ENCODE measurements at regions not wholly inside any gene's neighbourhood (a gene's known extent, or its start where the extent isn't known, plus 50 kb on each side); places are given as distances from the start of the nearest gene placed in this dataset.
"Not testable (repeated sequence)": the region's sequence is repeated elsewhere in the genome, so short reads cannot be mapped to it uniquely, and the experiment has no call there.

DNA sequence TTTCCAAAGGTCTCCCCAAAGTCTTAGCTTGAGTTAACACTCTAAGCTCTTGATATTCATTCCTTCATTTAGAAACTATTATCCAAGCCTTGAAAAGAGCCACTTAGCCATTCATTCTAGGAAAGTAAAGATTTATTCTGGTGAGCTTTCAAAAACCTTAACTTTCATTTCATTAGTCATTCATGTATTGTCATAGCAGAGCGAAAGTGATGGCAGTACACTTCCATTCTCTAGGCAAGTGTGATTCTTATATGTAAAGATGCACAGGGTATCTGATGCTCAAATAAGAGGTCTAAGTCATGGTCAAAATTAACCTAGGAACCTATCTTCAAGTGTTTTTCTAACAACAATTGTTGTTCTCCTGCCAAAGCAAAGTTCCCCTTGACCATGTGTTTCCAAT lies 553.0 kb upstream of the FANCL start:
- no peak for DNase-seq (ENCODE audit: low spot score)
- in situ Hi-C loops (cut with HindIII; ENCODE audit: low sequenced_read_pairs), result no loop called here

DNA sequence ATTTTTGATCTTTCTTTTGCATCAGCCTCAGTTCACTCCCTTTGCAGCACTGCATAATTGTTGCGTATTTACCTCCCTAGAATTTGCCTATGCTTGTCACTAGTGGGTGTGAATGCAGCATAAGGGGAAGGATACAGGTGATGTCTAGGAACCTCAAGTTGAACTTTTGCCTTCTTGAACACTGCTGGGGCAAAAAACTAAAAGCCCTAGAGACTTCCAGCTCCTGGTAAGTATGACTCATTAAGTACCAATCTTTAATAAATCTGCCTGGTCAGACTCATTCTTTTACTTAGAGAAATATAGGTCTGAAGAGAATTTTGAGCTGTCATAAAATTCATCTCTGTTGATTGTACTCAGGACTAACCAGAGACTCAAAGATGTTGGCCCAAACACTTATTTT lies 547.3 kb upstream of the FANCL start:
- DNase-seq (ENCODE audit: low spot score), result no peak

DNA sequence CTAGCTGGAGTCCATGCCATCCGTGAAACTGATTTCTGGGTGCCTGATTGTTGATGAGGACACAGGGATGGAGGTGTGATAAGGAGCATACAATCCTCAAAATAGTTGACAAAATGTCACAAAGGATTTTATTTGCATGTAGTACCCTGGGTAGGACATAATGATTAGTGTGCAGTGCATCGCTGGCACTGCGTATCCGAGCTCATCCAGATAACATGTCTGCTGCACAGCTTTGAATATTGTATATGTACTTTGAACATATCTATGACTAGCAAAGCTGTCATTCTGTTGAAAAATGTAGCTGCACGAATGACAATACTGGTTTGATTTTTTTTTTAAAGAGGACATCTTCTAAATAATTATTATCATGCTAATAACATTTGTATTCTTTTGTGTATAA lies 529.7 kb upstream of the FANCL start:
- DNase-seq (ENCODE audit: low spot score), result no peak
- in situ Hi-C loops (cut with HindIII; ENCODE audit: low sequenced_read_pairs), result no loop called here

More for the DNA sequence above, 547.3 kb upstream of the FANCL start:
- in situ Hi-C loops (cut with HindIII; ENCODE audit: low sequenced_read_pairs), result no loop called here

DNA sequence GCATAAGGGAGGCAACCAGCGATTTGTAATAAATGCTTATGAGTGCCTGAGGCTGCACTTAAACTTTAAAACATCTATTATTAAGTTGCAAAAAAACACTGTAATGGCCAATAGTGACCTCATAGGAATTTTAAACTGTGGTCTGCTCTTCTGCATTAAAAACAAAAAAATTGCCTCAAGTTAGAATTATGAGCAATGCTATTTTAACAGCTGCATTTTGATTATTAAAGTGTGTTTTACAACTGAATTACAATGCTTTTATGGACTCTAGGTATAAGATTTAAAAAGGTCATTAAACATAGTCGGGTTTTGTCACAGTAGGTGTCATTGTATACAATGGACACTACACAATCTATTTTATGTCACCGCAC lies 528.7 kb upstream of the FANCL start:
- no peak for DNase-seq (ENCODE audit: low spot score)
- in situ Hi-C loops (cut with HindIII; ENCODE audit: low sequenced_read_pairs), result no loop called here

DNA sequence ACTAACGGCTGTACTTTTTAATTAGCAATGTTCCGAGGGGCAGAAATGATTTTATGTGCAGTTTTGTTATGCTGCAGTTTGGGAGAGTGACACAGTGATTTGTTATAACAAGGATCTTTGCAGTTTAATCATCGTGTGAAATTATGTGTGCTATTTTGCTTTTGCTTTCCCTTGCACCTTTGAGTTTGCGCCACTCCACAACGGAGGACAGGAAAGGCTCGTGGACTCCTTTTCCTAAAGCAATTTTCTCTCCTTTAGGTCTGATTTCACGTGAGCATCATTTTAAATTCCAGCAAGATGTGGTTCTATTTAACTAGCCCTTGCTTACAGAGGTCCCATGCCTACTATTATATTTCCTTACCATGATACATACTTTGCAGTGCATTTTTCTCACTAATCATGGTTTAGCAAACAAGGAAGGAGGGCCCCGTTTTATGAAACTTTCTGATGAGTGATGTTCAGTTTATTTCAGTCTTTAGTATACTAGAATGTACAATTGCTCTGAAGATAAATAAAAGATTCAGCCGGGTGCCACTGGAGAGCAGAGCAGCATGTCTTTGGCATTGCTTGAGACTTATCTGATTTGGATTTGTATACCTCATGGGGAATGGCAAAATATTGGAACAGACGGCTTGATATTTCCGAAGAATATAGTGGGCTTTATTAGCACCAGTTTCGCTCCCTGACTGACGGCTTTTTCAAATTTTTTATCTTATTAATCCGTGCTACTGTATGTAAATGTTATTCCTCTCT lies 528.2 kb upstream of the FANCL start:
- DNase-seq (ENCODE audit: low spot score), result no peak
- in situ Hi-C loops (cut with HindIII; ENCODE audit: low sequenced_read_pairs), result no loop called here

DNA sequence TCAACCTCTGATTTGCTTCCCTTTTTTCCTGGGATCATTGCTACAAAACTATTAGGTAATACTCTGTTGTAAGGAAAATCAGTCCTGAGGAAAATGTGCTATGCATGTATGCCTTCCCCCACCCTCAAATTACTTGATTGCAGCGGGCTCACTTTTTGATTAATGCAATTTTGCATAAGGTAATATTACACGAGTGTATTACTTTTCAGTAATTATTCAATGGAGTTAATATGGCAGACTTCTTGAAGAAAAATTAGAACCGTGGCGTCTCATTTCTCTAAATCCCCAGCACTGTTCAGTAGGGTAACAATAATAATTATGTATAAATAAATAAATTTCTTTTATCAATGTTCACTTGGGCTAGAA lies 527.6 kb upstream of the FANCL start:
- in situ Hi-C loops (cut with HindIII; ENCODE audit: low sequenced_read_pairs), result no loop called here
- no peak for DNase-seq (ENCODE audit: low spot score)

DNA sequence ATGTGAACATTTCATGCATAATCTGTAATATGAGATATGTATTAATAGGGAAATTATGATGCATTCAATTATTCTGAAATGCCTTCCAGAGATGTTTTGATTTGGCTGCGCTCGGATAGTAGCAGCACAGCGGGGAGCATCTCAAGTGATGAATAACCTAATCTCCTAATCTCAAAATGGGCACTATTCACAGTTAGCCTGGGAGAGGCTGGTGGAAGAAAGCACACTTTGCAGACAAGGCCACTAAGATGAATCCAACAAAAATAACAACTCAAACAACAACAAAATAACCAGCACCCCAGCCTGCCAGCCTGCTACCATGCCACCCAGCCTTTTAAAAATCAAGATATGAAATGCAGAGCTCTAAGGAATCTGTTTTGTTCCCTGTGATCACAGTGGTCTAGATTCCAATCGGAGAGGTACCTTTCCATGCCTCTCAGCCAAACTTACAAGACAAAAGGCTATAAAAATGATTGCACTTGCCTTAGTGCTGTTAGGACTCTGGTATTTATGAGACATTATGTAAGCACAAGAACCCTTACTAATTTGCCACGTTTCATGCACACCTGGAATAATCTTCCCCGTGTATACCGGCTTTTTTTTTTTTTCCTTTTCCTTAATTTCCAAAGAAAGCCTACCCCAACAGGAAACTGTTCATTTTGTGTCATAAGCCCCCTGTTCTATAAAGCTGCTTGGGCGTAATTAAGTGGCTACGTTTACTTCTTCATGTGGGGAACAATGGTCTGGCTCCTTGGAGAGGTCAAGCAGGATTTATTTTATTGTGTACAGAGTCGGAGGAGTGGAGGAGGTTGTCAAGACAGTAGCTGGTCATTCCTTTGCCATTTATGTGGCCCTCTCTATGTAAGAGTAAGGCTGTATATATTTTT lies 526.9 kb upstream of the FANCL start:
- DNase-seq (ENCODE audit: low spot score), result no peak
- in situ Hi-C loops (cut with HindIII; ENCODE audit: low sequenced_read_pairs), result no loop called here

DNA sequence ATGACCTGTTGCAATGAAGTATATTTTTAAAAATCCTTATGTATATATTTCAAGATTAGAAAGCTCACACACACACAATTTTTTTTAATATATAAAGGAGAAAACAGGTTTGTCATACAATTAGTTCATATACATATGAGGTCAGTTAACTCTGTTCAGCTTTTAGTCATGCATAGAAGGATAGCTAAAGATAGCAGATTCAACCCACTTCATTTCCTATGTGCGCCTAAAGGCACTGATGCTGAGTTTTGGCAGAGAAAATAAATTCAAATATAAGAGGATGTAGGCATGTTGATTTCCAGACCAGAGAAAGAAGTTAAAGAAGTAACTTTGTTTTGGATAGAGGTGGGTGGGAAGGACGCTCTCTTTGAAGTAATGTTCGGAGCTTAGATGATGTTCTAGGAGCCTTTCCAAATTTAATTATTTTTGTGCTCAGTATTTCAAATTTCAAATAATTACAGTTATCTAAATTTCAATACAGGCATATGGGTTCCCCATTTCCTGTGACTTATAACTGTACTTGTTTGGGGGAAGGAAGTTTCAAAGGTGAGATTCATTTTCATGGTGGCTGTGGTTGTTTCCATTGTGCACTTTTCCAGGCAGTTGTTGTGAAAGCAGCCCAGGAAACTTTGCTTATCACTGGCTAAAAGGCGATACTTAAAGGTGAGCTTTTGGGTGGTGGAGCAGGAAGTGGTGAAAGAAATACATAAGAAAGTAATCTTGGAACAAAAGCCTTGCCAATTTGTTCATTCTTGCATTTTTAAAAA lies 523.4 kb upstream of the FANCL start:
- no peak for DNase-seq (ENCODE audit: low spot score)
- in situ Hi-C loops (cut with HindIII; ENCODE audit: low sequenced_read_pairs), result no loop called here

DNA sequence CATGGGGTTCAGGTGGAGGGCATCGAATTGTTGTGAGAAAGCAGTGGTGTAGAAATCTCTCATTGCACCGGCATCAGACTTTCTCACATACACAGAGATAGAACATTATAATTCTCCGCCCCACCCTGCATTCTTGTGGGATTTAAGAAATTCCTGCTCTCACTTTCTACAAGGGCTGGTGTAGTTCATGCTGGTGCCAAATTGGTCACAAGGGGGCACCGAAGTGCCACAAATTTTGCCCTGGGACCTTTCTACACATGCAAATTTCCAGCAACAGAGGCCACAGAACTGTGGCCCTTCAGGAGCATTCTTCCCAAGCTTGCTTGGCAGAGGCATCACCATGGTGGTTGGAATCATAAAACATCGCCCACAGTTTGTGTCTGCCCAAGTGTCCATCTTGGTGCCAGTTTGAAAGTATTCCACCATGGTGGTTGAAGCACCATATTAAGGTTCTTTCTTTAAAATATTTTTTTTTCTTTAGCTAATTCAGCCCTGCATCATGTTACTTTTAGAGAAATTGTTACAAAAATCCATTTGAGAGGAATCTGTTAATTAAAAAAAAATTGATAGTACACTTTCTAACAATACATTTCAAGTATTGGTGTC lies 521.2 kb upstream of the FANCL start:
- in situ Hi-C loops (cut with HindIII; ENCODE audit: low sequenced_read_pairs), result no loop called here
- peak; percentile 22 for DNase-seq (ENCODE audit: low spot score)

DNA sequence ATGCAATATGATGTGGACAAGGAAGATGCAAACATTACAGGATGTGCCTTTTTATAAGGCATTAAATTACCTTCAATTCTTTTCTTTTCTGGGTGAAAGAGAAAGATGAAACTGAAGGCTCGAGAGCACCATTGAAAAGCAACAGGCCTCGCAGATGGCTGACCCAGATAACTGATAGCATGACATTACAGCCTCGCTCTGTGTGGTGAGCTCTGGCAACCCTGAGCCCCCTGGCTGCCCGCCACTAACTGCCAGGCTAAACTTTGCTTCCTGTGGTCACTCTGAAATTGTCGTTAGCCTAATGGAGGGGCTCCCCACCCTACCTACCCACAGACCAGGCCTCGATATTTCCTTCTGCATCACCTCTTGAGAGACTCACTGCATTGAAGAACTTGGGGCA lies 516.8 kb upstream of the FANCL start:
- DNase-seq (ENCODE audit: low spot score), result no peak
- in situ Hi-C loops (cut with HindIII; ENCODE audit: low sequenced_read_pairs), result no loop called here

DNA sequence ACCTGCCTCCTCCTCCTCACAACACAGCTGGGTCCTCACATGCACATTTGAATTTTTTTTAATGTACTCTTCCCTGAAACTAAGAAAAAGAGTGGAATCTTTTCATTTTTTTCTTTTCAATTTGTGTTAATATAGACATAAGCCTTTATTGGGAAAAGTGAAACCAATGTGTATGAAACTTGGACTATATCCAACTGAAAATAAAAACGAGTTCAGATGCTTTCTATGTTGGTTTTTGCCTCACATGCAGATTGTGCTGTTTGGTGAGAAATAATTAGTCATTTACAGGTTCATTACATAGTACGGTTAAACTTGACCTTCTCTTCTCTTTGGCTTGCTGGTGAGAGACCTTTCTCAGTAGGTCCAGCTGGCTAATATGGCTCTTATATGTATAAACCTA lies 515.2 kb upstream of the FANCL start:
- DNase-seq (ENCODE audit: low spot score), result no peak
- in situ Hi-C loops (cut with HindIII; ENCODE audit: low sequenced_read_pairs), result no loop called here

DNA sequence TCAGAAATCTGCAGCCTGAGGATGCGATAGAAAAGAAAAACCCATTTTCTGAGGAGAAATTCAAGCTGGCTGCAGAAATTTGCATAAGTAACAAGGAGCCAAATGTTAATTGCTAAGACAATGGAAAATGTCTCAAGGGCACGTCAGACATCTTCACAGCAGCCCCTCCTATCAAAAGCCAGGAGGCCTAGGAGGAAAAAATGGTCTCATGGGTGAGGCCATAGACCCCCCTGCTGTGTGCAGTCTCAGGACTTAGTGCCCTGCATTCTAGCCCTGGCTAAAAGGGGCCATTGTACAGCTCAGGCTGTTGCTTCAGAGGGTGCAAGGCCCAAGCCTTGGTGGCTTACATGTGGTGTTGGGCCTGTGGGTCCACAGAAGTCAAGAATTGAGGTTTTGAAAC lies 511.4 kb upstream of the FANCL start:
- in situ Hi-C loops (cut with HindIII; ENCODE audit: low sequenced_read_pairs); DNase-seq (ENCODE audit: low spot score): not testable (repeated sequence)

DNA sequence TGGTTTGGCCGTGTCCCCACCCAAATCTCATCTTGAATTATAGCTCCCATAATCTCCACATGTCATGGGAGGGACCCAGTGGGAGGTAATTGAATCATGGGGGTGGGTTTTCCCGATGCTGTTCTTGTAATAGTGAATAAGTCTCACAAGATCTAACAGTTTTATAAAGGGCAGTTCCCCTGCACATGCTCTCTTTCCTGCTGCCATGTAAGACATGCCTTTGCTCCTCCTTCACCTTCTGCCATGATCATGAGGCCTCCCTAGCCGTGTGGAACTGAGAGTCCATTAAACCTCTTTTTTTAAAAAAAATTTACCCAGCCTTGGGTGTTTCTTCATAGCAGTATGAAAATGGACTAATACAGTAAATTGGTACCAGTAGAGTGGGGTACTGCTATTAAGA lies 510.6 kb upstream of the FANCL start:
- in situ Hi-C loops (cut with HindIII; ENCODE audit: low sequenced_read_pairs); DNase-seq (ENCODE audit: low spot score): not testable (repeated sequence)

DNA sequence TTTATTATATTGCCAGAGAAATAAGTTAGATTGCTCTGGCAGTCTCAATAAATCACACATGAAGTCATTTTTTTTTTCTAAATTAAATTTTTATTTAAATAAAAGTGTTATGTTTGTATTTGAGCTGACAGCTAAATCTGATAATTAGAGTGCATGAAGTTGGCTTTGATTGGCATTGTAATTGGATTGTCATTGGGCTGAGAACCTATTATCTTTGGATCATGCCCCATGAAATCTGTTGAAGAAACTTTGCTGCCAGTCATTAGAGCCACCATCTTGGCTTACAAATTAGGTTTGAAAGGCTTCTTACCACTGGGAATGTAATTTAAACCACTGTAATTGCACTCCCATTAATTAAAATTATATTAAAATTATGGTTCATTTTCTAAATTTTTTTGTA lies 507.9 kb upstream of the FANCL start:
- DNase-seq (ENCODE audit: low spot score), result no peak
- in situ Hi-C loops (cut with HindIII; ENCODE audit: low sequenced_read_pairs), result no loop called here

DNA sequence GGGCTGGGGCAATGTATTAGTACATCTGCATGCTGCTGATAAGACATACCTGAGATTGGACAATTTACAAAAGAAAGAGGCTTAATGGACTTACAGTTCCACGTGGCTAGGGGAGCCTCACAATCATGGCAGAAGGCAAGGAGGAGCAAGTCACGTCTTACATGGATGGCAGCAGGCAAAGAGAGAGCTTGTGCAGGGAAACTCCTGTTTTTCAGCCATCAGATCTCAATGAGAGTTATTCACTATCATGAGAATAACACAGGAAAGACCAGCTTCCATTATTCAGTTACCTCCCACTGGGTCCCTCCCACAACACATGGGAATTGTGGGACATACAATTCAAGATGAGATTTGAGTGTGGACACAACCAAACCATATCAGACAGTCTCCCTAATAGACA lies 504.2 kb upstream of the FANCL start:
- in situ Hi-C loops (cut with HindIII; ENCODE audit: low sequenced_read_pairs); DNase-seq (ENCODE audit: low spot score): not testable (repeated sequence)

DNA sequence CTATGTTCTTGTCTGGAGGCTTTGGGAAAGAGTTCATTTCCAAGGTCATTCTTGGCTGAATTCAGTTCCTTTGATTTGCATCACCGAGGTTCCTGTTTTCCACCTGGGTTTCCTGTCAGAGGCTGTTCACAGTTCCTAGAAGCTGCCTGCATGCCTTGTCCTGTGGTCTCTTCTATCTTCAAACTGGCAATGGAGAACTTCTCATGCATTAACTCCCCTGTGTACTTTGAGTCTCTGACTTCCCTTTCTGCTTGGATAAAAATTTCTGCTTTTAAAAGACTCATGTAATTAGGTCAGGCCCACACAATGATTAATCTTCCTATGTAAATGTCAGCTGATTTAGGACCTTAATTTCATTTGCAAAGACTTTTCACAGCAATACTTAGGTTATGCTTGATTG lies 499.3 kb upstream of the FANCL start:
- no peak for DNase-seq (ENCODE audit: low spot score)
- in situ Hi-C loops (cut with HindIII; ENCODE audit: low sequenced_read_pairs), result no loop called here

DNA sequence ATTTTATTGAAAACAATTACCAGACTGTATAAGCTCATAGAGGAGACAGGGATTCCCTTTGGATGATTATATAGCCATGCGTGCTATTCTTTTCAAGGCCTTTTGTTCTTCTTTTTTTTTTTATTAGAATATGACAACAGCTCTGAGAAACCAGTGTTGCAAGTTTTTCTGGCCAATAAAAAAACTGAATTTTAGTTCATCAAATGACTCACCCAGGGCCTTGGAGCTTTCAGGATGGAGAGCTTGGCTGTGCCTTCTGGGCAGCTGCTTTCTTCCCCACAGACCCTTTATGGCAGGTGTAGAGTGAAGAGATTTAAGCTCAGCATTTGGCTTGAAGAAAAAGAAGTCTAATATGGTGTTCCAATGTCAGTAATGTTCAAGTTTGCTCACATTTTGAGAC lies 497.9 kb upstream of the FANCL start:
- in situ Hi-C loops (cut with HindIII; ENCODE audit: low sequenced_read_pairs), result no loop called here
- DNase-seq (ENCODE audit: low spot score), result no peak

DNA sequence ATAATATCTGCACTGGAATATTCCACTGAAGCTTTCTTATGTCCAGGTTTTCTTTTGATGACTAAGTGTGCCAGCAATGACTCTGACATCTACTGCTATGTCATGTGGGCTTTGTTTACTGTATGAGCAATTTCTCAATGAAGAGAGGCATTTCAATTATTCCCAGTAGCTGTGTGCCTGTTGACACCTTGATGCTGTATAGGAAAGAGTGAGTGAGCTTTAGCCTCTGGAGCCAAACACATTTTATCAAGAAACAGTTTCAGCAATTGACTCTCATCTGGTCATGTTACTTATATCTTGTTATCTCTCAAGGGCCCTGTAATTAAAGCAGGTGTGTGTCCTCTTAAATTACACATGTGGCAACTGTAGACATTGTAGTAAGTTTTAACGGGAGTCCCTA lies 493.2 kb upstream of the FANCL start:
- in situ Hi-C loops (cut with HindIII; ENCODE audit: low sequenced_read_pairs), result no loop called here

DNA sequence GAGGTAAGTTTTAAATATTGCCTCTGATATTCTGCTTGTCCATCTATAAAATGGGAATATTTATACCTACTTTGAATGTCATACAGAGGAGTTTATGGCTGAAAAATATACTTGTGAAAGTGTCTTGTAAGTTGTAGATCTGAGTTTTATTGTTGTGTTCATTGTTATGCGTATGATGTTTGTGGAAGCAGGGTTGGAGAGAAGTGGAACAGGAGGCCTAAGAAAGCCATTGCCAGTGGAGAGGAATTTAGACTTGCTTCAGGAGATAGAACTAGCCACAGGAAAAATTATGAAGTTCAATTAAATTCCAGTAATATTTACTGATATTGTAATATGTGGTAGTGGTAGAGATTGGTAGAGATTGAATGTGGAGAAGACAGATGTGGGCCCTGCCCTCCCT lies 491.9 kb upstream of the FANCL start:
- no peak for DNase-seq (ENCODE audit: low spot score)
- in situ Hi-C loops (cut with HindIII; ENCODE audit: low sequenced_read_pairs), result no loop called here

More for the DNA sequence above, 493.2 kb upstream of the FANCL start:
- DNase-seq (ENCODE audit: low spot score), result no peak

DNA sequence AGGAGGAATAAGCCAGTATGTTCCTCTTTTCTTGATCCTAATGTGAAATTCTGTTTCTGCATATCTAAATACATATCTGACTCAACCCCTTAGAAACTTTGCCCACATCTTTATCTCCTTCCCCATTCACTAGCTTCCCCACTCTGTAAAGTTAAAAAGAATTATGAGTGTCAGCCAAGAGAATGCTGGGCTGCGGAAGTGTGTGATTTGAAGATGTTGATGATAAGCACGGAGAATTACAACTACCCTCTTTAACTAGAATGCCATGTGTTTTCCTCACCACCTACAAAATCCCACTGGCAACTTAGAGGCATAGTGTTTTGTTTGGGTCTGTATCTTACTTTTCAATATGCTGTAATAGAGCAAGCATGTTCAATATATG lies 490.4 kb upstream of the FANCL start:
- DNase-seq (ENCODE audit: low spot score), result no peak

More for the DNA sequence above, 490.4 kb upstream of the FANCL start:
- in situ Hi-C loops (cut with HindIII; ENCODE audit: low sequenced_read_pairs), result no loop called here
